Astrocyte of the spinal cord (primary cell): ENCODE measurements at regions not wholly inside any gene's neighbourhood (a gene's known extent, or its start where the extent isn't known, plus 50 kb on each side); places are given as distances from the start of the nearest gene placed in this dataset.

Experiments
- DNase-seq: peaks from one replicate; pipeline ENCODE4 v3.0.0; 2011; ENCODE audit warnings: low read depth, low spot score
- H3K4me3 ChIP-seq: 2 replicates; pipeline ENCODE4 v1.5.1; 2011; ENCODE audit warnings: low read depth, mild to moderate bottlenecking, low read length, moderate library complexity
- in situ Hi-C: cut with HindIII; loops from 2 replicates; pipeline ENCODE4 v1.10.0; 2017; ENCODE audit warnings: low sequenced_read_pairs
- TF ChIP-seq, protein P1 (sequence below): IDR thresholded peaks from 2 replicates; pipeline ENCODE4 v1.5.1; 2012; ENCODE audit warnings: low read depth, mild to moderate bottlenecking, low read length, inconsistent platforms

DNA sequence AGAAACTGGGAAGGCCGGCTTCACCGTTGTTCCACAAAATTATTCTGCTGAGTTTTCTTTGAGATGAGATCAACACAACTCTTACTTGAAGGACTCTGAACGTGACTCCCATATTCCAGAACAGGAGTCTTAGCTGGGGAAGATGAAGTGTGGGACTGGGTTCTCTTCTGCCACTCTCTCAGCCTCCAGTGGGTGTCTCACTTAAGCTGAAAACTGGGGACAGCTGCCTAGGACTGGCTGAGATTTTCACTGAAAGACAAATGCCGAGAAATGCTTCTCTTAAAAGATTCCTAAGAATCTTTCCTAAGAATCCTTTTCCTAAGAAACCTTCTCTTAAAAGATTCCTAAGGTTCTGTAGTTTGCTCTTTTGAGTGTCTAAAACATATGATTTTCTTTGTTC, 156.6 kb upstream of the LHCGR start:
- no peak for DNase-seq
- TF ChIP-seq, protein P1, sequence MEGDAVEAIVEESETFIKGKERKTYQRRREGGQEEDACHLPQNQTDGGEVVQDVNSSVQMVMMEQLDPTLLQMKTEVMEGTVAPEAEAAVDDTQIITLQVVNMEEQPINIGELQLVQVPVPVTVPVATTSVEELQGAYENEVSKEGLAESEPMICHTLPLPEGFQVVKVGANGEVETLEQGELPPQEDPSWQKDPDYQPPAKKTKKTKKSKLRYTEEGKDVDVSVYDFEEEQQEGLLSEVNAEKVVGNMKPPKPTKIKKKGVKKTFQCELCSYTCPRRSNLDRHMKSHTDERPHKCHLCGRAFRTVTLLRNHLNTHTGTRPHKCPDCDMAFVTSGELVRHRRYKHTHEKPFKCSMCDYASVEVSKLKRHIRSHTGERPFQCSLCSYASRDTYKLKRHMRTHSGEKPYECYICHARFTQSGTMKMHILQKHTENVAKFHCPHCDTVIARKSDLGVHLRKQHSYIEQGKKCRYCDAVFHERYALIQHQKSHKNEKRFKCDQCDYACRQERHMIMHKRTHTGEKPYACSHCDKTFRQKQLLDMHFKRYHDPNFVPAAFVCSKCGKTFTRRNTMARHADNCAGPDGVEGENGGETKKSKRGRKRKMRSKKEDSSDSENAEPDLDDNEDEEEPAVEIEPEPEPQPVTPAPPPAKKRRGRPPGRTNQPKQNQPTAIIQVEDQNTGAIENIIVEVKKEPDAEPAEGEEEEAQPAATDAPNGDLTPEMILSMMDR = no peak
- H3K4me3 ChIP-seq = no peak overlapping the region
- in situ Hi-C loops = no loop called here

DNA sequence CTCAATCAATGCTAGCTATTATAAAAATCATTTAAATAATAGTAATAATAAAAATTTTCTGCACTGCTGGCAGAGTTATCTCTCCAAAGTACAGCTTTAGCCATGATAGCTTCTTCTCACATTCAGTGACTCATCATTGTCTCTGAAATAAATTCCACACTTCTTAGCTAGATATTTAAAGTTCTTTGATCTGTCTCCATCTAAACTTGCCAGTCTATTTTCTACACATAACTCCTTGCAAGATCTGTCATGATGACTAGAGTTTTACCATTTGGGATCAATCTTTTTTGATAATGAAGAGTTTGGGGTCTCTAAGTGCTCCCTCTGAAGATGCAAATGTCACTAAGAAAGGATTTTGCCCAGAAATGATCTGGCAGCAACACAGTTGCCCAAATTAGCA, 155.4 kb upstream of the LHCGR start:
- in situ Hi-C loops = no loop called here
- DNase-seq = no peak
- H3K4me3 ChIP-seq = no peak overlapping the region
- TF ChIP-seq, protein P1 = no peak

DNA sequence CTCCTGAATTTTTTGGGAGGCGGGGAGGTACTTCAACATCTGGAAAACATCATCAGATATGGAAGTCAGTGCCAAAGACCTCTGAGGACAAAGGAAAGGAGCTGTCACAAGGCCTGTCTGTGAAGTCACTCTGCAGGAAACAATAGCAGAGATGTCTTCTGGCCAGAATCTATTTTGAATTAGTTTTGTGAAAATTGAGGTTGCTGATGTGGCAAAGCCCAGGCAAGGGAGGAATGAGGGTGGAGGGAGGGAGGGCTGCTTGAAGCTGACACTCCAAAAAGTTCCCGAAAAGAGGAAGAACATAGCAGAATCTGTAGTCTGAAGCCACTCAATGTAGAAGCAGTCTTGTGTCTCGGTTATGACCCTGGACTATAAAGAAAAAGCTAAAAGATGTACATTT, 151.1 kb upstream of the LHCGR start:
- no peak overlapping the region for H3K4me3 ChIP-seq
- in situ Hi-C loops = no loop called here
- TF ChIP-seq, protein P1 = no peak
- DNase-seq = no peak

DNA sequence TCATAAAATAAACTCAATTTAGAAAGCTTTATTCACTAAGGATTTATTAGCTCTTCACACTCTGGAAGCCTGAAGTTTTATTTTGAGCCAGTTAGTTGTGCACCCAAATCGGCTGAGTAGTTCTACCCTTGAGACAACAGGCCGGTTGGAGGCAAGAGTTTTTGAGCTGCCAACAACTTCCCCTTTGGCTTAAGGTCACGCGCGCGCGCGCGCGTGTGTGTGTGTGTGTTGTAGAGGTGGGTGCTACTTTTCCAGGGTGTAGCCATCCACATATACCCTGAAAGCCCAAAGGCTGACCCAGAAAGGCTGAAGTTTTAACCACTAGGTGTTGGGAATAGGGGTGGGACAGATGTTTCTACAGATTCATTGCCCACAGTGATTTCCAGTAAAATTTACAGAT, 150.2 kb upstream of the LHCGR start:
- H3K4me3 ChIP-seq = no peak overlapping the region
- DNase-seq = no peak
- TF ChIP-seq, protein P1 = no peak
- in situ Hi-C loops = no loop called here

DNA sequence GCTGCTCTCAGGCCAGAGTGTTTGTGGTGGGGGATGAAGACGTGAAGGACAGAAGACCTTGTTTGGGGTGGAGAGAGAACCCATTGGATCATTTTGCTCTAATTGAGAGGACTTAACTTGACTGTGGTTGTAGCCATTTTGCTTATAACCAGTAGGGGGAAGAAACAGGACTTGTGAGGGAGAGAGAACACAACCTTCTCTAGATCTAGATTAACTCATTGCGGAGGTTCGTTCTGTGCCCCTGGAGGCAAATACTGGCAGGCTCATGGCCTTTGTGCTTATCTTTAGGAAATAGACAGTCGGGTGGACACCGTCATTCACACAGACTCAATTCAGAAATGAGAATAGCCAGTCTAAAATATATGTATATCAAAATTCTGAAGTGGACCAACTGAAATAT, 147.0 kb upstream of the LHCGR start:
- TF ChIP-seq, protein P1 = no peak
- no peak for DNase-seq
- no peak overlapping the region for H3K4me3 ChIP-seq
- in situ Hi-C loops = no loop called here

DNA sequence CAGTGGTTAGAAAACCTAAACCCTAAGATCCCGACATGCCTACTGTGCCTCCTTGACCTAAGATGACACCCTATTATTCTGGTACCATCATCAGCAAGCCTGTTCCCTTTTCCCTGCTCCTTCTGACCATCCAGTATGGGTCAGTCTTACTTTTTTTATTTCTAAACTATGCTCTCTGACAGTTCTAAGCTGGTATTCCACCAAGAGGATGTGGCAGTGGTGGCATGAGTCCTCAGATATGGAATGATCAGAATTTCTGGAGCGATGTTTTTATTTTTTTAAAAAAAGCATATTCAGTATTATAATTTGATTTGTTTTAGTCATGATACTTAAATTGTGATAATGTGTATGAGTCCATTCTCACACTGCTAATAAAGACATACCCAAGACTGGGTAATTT, 145.9 kb upstream of the LHCGR start:
- TF ChIP-seq, protein P1 = no peak
- in situ Hi-C loops = no loop called here
- DNase-seq = no peak
- no peak overlapping the region for H3K4me3 ChIP-seq

DNA sequence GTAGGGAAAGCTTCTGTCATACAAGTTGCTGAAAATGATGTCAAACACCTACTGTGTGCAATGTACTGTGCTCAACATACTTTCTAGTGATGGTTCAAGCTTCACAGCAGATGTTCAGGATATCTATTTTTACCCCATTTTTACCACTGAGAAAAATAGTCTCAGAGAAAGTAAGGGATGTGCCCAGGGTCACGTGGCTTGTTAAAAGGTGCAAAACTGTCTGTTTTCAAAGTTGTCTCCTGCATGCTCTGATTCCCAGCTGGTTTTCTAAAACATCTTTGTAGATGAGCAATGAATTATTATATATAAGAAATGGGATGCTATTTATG, 145.5 kb upstream of the LHCGR start:
- no peak for DNase-seq
- H3K4me3 ChIP-seq = no peak overlapping the region
- in situ Hi-C loops = no loop called here
- TF ChIP-seq, protein P1 = no peak
